Keratinocyte (primary cell): ENCODE measurements at regions not wholly inside any gene's neighbourhood (a gene's known extent, or its start where the extent isn't known, plus 50 kb on each side); places are given as distances from the start of the nearest gene placed in this dataset.

Experiments
- CTCF ChIP-seq, 3 experiments: IDR thresholded peaks in 1 of 3; conservative IDR thresholded peaks in 1 of 3; optimal IDR thresholded peaks in 1 of 3; 2 replicates in 2 of 3; 3 replicates in 1 of 3; pipeline versions ENCODE3 to v1.5.1; 2011; ENCODE audit warnings: low read length in 3 of 3, mild to moderate bottlenecking in 3 of 3, moderate library complexity in 2 of 3, control low read depth in 1 of 3, inconsistent platforms in 1 of 3; ENCODE audit not compliant: insufficient read depth in 2 of 3; ENCODE audit errors: extremely low read depth in 1 of 3
- EZH2 ChIP-seq: IDR thresholded peaks from one replicate; pipeline ENCODE4 v1.6.1; 2012; ENCODE audit warnings: inconsistent platforms, mild to moderate bottlenecking, low read length, moderate library complexity

- TF ChIP-seq CTCF (optimal IDR thresholded peaks at IDR 0.05 in 1 of 3, IDR thresholded peaks at IDR 0.05 in 1 of 3, conservative IDR thresholded peaks at IDR 0.05 in 1 of 3; ENCODE audit: extremely low read depth in 1 of 3, insufficient read depth in 2 of 3, low read length in 3 of 3): no peak
- TF ChIP-seq EZH2: no peak
Observed at GRCh38 chr20:52340036-52340634, 148.6 kb upstream of the ZFP64 start.
